ENCODE measurements at regions not wholly inside any gene's neighbourhood (a gene's known extent, or its start where the extent isn't known, plus 50 kb on each side); places are given as distances from the start of the nearest gene placed in this dataset.

- ATAC-seq (no peak), DNase-seq (ENCODE audit: low read depth in 1 of 2, low spot score in 1 of 2) (no peak), FAIRE-seq (no peak)
- Histone ChIP-seq H3K4me1 (peaks cover 6% of the 10 kb centered on the region; the same call in 1 of the 3 replicates), H3K9me3 (no peaks in the 10 kb centered on the region), H3K4me3 (no peak overlapping the region), H3K27ac (no peak overlapping the region), H3K4me2 (no peak overlapping the region)
- ChIA-PET CTCF (no interaction called here), POLR2A (no interaction called here)
- TF ChIP-seq CHD4 (IDR thresholded peaks at IDR 0.05; ENCODE audit: borderline replicate concordance) = no peak
- TF ChIP-seq HOXA7 (CRISPR knock-in tag; IDR thresholded peaks at IDR 0.05) = no peak
- TF ChIP-seq ELK1 (IDR thresholded peaks at IDR 0.05; ENCODE audit: low read depth, low read length) = no peak
- no peak for TF ChIP-seq MAFK (IDR thresholded peaks at IDR 0.05; ENCODE audit: partially characterized antibody)
- no peak for TF ChIP-seq MAZ (IDR thresholded peaks at IDR 0.05; ENCODE audit: borderline replicate concordance, low read depth, low read length)
- no peak for TF ChIP-seq ATOH8 (CRISPR knock-in tag; IDR thresholded peaks at IDR 0.05; ENCODE audit: low read depth)
- TF ChIP-seq BHLHE40 (IDR thresholded peaks at IDR 0.05; ENCODE audit: low read depth, low read length) = no peak
- no peak for TF ChIP-seq HOXB5 (CRISPR knock-in tag; IDR thresholded peaks at IDR 0.05)
- TF ChIP-seq RNF2 (IDR thresholded peaks at IDR 0.05; ENCODE audit: borderline replicate concordance, low read depth) = no peak
- TF ChIP-seq FOXS1 (CRISPR knock-in tag; IDR thresholded peaks at IDR 0.05) = no peak
- TF ChIP-seq PBX3 (IDR thresholded peaks at IDR 0.05) = no peak
- no peak for TF ChIP-seq KDM1A (IDR thresholded peaks at IDR 0.05; ENCODE audit: low read depth)
- no peak for TF ChIP-seq TP53 (CRISPR knock-in tag; IDR thresholded peaks at IDR 0.05)
- TF ChIP-seq HMGXB4 (CRISPR knock-in tag; IDR thresholded peaks at IDR 0.05; ENCODE audit: borderline replicate concordance) = no peak
- no peak for TF ChIP-seq FOSB (CRISPR knock-in tag; IDR thresholded peaks at IDR 0.05)
- no peak for TF ChIP-seq ZSCAN20 (CRISPR knock-in tag; IDR thresholded peaks at IDR 0.05)
- no peak for TF ChIP-seq HOXB13 (CRISPR knock-in tag; IDR thresholded peaks at IDR 0.05; ENCODE audit: low read depth)
- no peak for TF ChIP-seq JUNB (IDR thresholded peaks at IDR 0.05)
- TF ChIP-seq CBX8 (IDR thresholded peaks at IDR 0.05) = no peak
- no peak for TF ChIP-seq FOSL2 (IDR thresholded peaks at IDR 0.05)
- TF ChIP-seq FOSL2 (CRISPR knock-in tag; IDR thresholded peaks at IDR 0.05) = no peak
- 44% methylated on average over 6 of the region's 6 CpGs for WGBS (ENCODE audit: missing lambda C conversion rate)
These were observed 73.7 kb upstream of the PCDH9 start for GRCh38 chr13:67303661-67304333.

GRCh38 chr13:67299751-67300150 is 69.6 kb upstream of the PCDH9 start:
- H3K4me2 ChIP-seq = peak overlapping the region; percentile 42
- no peak for ATAC-seq
- no peaks in the 10 kb centered on the region for H3K9me3 ChIP-seq
- TF ChIP-seq ZC3H11A (IDR thresholded peaks at IDR 0.05) (no peak), HMGXB4 (CRISPR knock-in tag; IDR thresholded peaks at IDR 0.05; ENCODE audit: borderline replicate concordance) (no peak), ATOH8 (CRISPR knock-in tag; IDR thresholded peaks at IDR 0.05; ENCODE audit: low read depth) (no peak), SREBF2 (IDR thresholded peaks at IDR 0.05) (no peak), JUN (IDR thresholded peaks at IDR 0.05) (no peak), KDM5A (IDR thresholded peaks at IDR 0.05) (no peak), RCOR1 (IDR thresholded peaks at IDR 0.05; ENCODE audit: low read depth, low read length) (no peak), HOXB13 (CRISPR knock-in tag; IDR thresholded peaks at IDR 0.05; ENCODE audit: low read depth) (no peak), BHLHE40 (IDR thresholded peaks at IDR 0.05; ENCODE audit: low read depth, low read length) (no peak), EP300 (IDR thresholded peaks at IDR 0.05) (no peak), RFX5 (IDR thresholded peaks at IDR 0.05) (no peak), ESRRA (IDR thresholded peaks at IDR 0.05; ENCODE audit: borderline replicate concordance, low read length) (no peak), POLR2AphosphoS2 (conservative IDR thresholded peaks at IDR 0.05; ENCODE audit: low read length) (no peak), MAZ (IDR thresholded peaks at IDR 0.05; ENCODE audit: borderline replicate concordance, low read depth, low read length) (no peak), ZSCAN20 (CRISPR knock-in tag; IDR thresholded peaks at IDR 0.05) (no peak), MAFK (IDR thresholded peaks at IDR 0.05; ENCODE audit: partially characterized antibody) (no peak)
- CTCF ChIA-PET = no interaction called here
- no peak for DNase-seq (ENCODE audit: low read depth in 1 of 2, low spot score in 1 of 2)
- POLR2A ChIA-PET = no interaction called here
- no peak overlapping the region for H3K4me3 ChIP-seq
- WGBS (ENCODE audit: missing lambda C conversion rate) = 67% methylated on average over 3 of the region's 3 CpGs
- H3K27ac ChIP-seq = peak overlapping the region; percentile 37 to 57; a peak in 2 of 6 replicates
- no peak for FAIRE-seq
- H3K4me1 ChIP-seq = peaks cover 6% of the 10 kb centered on the region; the same call in 1 of the 3 replicates
